ENCODE measurements at regions not wholly inside any gene's neighbourhood (a gene's known extent, or its start where the extent isn't known, plus 50 kb on each side); places are given as distances from the start of the nearest gene placed in this dataset.

GRCh38 chr7:25894902-25895791 is 256.9 kb upstream of the NFE2L3 start:
- Mint-ChIP-seq H3K27me3 (ENCODE audit: insufficient read depth) (peaks cover 6% of the 10 kb centered on the region), H3K4me1 (ENCODE audit: low read depth) (peaks cover 15% of the 10 kb centered on the region), H3K9me3 (no peaks in the 10 kb centered on the region), H3K36me3 (ENCODE audit: low read depth) (no peaks in the 10 kb centered on the region), H3K27ac (no peak overlapping the region), H3K4me3 (peak overlapping the region; percentile 55; the same call in 1 of the 2 replicates)
- TF ChIP-seq CTCF (IDR thresholded peaks at IDR 0.05), result peak; percentile 72
- DNase-seq, result no peak

- H3K36me3 Mint-ChIP-seq (ENCODE audit: low read depth), result no peaks in the 10 kb centered on the region
- H3K27me3 Mint-ChIP-seq (ENCODE audit: insufficient read depth), result peaks cover 5% of the 10 kb centered on the region
- no peak overlapping the region for H3K4me3 Mint-ChIP-seq
- no peaks in the 10 kb centered on the region for H3K9me3 Mint-ChIP-seq
- H3K27ac Mint-ChIP-seq, result no peak overlapping the region
- no peak for DNase-seq
- no peak for TF ChIP-seq CTCF (IDR thresholded peaks at IDR 0.05)
- H3K4me1 Mint-ChIP-seq (ENCODE audit: low read depth), result peaks cover 15% of the 10 kb centered on the region
Measured at GRCh38 chr7:25895792-25896171, 256.2 kb upstream of the NFE2L3 start.

GRCh38 chr7:25897261-25897782 is 254.7 kb upstream of the NFE2L3 start:
- Mint-ChIP-seq H3K9me3 (no peaks in the 10 kb centered on the region), H3K4me3 (no peak overlapping the region), H3K27me3 (ENCODE audit: insufficient read depth) (peaks cover 3% of the 10 kb centered on the region), H3K27ac (no peak overlapping the region), H3K4me1 (ENCODE audit: low read depth) (peaks cover 15% of the 10 kb centered on the region), H3K36me3 (ENCODE audit: low read depth) (no peaks in the 10 kb centered on the region)
- DNase-seq, result no peak
- TF ChIP-seq CTCF (IDR thresholded peaks at IDR 0.05), result no peak

GRCh38 chr7:25900245-25900644 is 251.8 kb upstream of the NFE2L3 start:
- TF ChIP-seq CTCF (IDR thresholded peaks at IDR 0.05), result no peak
- H3K27ac Mint-ChIP-seq, result no peak overlapping the region
- no peaks in the 10 kb centered on the region for H3K36me3 Mint-ChIP-seq (ENCODE audit: low read depth)
- no peaks in the 10 kb centered on the region for H3K9me3 Mint-ChIP-seq
- peaks cover 2% of the 10 kb centered on the region for H3K4me1 Mint-ChIP-seq (ENCODE audit: low read depth)
- DNase-seq, result no peak
- no peak overlapping the region for H3K4me3 Mint-ChIP-seq
- H3K27me3 Mint-ChIP-seq (ENCODE audit: insufficient read depth), result peaks cover 3% of the 10 kb centered on the region

GRCh38 chr7:25900877-25901276 is 251.1 kb upstream of the NFE2L3 start:
- TF ChIP-seq CTCF (IDR thresholded peaks at IDR 0.05), result no peak
- peaks cover 3% of the 10 kb centered on the region for H3K27me3 Mint-ChIP-seq (ENCODE audit: insufficient read depth)
- H3K9me3 Mint-ChIP-seq, result no peaks in the 10 kb centered on the region
- H3K4me3 Mint-ChIP-seq, result no peak overlapping the region
- no peaks in the 10 kb centered on the region for H3K36me3 Mint-ChIP-seq (ENCODE audit: low read depth)
- no peak for DNase-seq
- no peaks in the 10 kb centered on the region for H3K4me1 Mint-ChIP-seq (ENCODE audit: low read depth)
- H3K27ac Mint-ChIP-seq, result no peak overlapping the region

Data from HFFc6 (cell line).